ENCODE measurements at regions not wholly inside any gene's neighbourhood (a gene's known extent, or its start where the extent isn't known, plus 50 kb on each side); places are given as distances from the start of the nearest gene placed in this dataset.
"Not testable (repeated sequence)": the region's sequence is repeated elsewhere in the genome, so short reads cannot be mapped to it uniquely, and the experiment has no call there.

GRCh38 chr12:75657831-75658230 lies 146.4 kb upstream of the KRR1 start (continued):
- no peak for TF ChIP-seq ZNF462 (CRISPR knock-in tag; IDR thresholded peaks at IDR 0.05)
- TF ChIP-seq EZH2phosphoT487 (IDR thresholded peaks at IDR 0.05; ENCODE audit: unreplicated experiment), result no peak
- TF ChIP-seq JUNB (IDR thresholded peaks at IDR 0.05; ENCODE audit: unreplicated experiment), result no peak
- no peak for TF ChIP-seq ETS1 (IDR thresholded peaks at IDR 0.05)

GRCh38 chr12:75657354-75657753 lies 145.9 kb upstream of the KRR1 start:
- not testable (repeated sequence) for H3K27me3 ChIP-seq (ENCODE audit: insufficient read depth); H3K27me3 Mint-ChIP-seq (ENCODE audit: insufficient read depth, low read depth, poor library complexity); H3K9me3 Mint-ChIP-seq; H3K4me1 ChIP-seq (ENCODE audit: insufficient read depth); ATAC-seq; H3K4me3 ChIP-seq; H3K36me3 Mint-ChIP-seq (ENCODE audit: low read depth); DNase-seq (ENCODE audit: low spot score); H3K79me2 ChIP-seq (replicated peaks; ENCODE audit: insufficient read depth); H4K20me1 ChIP-seq (replicated peaks; ENCODE audit: insufficient read depth); H3K9me2 ChIP-seq (ENCODE audit: insufficient read depth); H3K36me3 ChIP-seq (ENCODE audit: insufficient read depth); H3K27ac ChIP-seq (ENCODE audit: low read depth); H3K4me1 Mint-ChIP-seq; H3K4me2 ChIP-seq; H3K27ac Mint-ChIP-seq; H3K4me3 Mint-ChIP-seq; H2AFZ ChIP-seq; H3F3A ChIP-seq (replicated peaks; ENCODE audit: low read depth)

Measured in GM23338 (cell line).